ENCODE measurements at regions not wholly inside any gene's neighbourhood (a gene's known extent, or its start where the extent isn't known, plus 50 kb on each side); places are given as distances from the start of the nearest gene placed in this dataset.

- TF ChIP-seq CTCF (IDR thresholded peaks at IDR 0.05; ENCODE audit: low read length): no peak
- TF ChIP-seq EZH2 (IDR thresholded peaks at IDR 0.05; ENCODE audit: borderline replicate concordance, low read length): no peak
Measured at GRCh38 chr13:104691767-104692467, 1625.7 kb upstream of the SLC10A2 start.
